Cardiac fibroblast (primary cell): ENCODE measurements at regions not wholly inside any gene's neighbourhood (a gene's known extent, or its start where the extent isn't known, plus 50 kb on each side); places are given as distances from the start of the nearest gene placed in this dataset.

Source experiments
- DNase-seq, 2 donors: peaks; one replicate each; pipeline versions ENCODE4 v3.0.0 to v3.0.0-alpha.2; 2010; ENCODE audit warnings: low read depth in 2 of 2
- H3K4me3 ChIP-seq, 2 donors: replicated peaks in 1 of 2; 1 replicate in 1 of 2; 2 replicates in 1 of 2; pipeline ENCODE4 v1.5.1; 2011; ENCODE audit warnings: low read depth in 2 of 2, low read length in 2 of 2, mild to moderate bottlenecking in 2 of 2, moderate library complexity in 1 of 2
- TF ChIP-seq, protein P1 (sequence below): IDR thresholded peaks from one replicate; pipeline ENCODE4 v1.5.1; 2011; ENCODE audit warnings: low read depth, mild to moderate bottlenecking, low read length, inconsistent platforms

DNA sequence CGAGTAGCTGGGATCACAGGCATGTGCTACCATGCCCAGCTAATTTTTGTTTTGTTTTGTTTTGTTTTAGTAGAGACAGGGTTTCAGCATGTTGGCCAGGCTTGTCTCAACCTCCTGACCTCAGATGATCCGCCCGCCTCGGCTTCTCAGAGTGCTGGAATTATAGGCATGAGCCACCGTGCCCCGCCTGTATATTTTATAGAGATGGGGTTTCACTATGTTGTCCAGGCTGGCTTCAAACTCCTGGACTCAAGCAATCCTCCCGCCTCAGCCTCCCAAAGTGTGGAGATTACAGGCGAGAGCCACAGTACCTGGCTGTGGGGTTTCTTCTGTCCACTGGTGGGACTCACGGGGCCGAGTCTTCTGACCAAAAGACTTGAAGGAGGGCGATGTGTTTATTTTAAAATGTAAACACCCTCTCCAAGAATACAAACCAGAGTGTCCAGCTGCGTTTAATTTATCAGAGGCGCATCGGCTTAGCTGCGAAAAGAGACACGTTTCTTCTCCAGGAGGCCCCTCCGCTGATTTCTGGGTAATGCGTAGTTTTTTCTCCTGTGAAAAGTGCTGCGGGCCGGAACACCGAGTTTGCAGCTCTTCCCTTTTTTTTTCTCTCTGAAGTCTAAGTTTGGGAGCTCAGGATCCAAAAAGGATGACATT, 86.9 kb upstream of the CIBAR2 start:
- no peak for DNase-seq
- TF ChIP-seq, protein P1, sequence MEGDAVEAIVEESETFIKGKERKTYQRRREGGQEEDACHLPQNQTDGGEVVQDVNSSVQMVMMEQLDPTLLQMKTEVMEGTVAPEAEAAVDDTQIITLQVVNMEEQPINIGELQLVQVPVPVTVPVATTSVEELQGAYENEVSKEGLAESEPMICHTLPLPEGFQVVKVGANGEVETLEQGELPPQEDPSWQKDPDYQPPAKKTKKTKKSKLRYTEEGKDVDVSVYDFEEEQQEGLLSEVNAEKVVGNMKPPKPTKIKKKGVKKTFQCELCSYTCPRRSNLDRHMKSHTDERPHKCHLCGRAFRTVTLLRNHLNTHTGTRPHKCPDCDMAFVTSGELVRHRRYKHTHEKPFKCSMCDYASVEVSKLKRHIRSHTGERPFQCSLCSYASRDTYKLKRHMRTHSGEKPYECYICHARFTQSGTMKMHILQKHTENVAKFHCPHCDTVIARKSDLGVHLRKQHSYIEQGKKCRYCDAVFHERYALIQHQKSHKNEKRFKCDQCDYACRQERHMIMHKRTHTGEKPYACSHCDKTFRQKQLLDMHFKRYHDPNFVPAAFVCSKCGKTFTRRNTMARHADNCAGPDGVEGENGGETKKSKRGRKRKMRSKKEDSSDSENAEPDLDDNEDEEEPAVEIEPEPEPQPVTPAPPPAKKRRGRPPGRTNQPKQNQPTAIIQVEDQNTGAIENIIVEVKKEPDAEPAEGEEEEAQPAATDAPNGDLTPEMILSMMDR, result no peak
- no peak overlapping the region for H3K4me3 ChIP-seq

DNA sequence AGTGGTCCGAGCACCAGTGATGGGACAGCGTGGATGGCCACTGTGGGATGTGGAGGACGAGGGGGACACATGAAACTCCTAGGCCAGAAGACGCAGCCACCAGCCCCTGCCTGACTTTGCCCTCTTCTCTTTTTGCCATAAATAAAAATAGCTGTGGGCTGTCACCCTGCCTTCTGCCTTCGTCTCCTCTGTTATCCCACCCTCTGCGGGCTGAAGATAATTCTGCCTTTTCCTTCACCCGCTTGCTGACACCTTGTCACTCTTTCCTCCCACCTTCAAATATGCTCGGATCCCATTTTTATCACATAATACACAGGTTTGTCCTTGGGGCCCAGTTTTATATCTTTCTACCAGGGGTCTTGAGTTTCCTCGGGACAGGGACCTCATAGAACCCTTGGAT, 87.6 kb upstream of the CIBAR2 start:
- no peak overlapping the region for H3K4me3 ChIP-seq
- TF ChIP-seq, protein P1, result no peak
- DNase-seq, result no peak

DNA sequence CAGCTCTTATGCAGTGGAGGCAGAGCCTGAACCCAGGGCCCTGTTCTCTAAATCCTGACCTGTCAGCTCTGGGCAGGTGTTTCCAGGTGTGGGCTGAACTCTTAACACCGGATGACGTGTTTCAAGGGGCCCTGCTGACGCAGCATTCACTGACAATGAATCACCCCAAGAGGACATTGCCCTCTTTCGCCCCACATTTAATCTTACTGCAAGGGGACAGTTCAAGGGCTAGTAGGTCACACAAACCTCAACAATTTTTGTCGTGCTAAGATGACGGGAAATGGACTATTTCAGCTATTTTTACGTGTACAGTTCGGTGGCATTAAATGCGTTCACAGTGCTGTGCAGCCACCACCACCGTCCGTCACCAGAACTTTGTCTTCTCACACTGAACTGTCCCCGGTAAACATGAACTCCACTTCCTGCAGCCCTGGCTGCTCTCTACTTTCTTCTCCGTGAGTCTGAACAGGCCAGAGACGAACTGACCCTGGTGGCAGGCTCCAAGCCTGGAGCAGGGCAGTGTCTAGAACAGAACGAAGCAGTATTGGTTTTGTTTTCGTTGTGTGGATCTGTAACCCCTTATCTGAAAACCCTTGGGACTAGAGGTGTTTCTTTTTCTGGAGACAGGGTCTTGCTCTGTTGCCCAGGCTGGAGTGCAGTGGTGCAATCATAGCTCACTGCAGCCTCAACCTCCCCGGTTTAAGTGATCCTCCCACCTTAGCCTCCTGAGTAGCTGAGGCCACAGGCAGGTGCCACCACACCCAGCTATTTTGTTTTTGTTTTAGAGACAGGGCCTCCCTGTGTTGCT, 88.4 kb upstream of the CIBAR2 start:
- TF ChIP-seq, protein P1, result no peak
- no peak overlapping the region for H3K4me3 ChIP-seq
- no peak for DNase-seq

DNA sequence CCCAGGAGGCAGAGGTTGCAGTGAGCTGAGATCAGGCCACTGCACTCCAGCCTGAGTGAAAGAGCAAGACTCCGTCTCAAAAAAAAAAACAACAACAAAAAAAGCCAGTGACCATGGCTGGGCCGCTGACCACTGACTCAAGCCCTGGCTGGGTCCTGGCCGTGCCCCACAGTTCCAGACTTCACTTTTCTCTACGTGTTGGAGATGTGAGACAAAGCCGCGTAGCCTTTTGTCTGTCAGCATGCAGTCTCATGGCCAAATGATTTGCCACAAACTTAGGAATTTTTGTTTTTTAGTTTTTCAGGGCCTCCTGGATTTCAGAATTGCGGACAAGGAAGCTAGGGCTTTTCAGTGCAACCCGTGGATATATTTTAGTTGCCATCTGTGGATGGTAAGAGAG, 89.3 kb upstream of the CIBAR2 start:
- DNase-seq, result no peak
- TF ChIP-seq, protein P1, result no peak
- H3K4me3 ChIP-seq, result no peak overlapping the region

DNA sequence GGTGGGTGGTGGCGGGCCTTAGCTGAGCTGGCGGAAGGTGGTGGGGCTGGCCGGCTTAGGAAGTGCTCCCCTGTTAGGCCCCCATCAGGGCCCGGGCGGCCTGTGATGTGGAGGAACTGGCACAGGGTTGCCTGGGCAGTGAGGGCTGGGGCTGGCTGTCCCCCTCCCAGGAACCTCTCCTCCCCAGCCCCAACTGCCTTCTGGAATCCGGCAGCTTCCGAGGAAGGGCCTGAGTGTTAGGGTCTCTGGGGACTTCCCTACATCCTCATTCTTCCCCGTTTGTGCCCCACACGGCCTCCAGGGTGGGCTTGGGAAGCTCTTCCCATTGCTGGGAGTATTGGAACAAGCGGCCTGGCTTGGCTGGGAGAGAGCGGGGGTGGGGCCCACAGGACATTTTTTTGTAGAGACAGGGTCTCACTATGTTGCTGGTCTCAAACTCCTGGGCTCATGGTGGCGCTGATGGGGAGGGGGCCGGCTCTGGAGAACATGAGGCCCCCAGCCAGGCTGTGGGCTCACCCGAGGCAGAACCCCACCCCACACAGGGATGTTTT, 89.9 kb upstream of the CIBAR2 start:
- DNase-seq, result no peak
- no peak overlapping the region for H3K4me3 ChIP-seq
- TF ChIP-seq, protein P1, result no peak

DNA sequence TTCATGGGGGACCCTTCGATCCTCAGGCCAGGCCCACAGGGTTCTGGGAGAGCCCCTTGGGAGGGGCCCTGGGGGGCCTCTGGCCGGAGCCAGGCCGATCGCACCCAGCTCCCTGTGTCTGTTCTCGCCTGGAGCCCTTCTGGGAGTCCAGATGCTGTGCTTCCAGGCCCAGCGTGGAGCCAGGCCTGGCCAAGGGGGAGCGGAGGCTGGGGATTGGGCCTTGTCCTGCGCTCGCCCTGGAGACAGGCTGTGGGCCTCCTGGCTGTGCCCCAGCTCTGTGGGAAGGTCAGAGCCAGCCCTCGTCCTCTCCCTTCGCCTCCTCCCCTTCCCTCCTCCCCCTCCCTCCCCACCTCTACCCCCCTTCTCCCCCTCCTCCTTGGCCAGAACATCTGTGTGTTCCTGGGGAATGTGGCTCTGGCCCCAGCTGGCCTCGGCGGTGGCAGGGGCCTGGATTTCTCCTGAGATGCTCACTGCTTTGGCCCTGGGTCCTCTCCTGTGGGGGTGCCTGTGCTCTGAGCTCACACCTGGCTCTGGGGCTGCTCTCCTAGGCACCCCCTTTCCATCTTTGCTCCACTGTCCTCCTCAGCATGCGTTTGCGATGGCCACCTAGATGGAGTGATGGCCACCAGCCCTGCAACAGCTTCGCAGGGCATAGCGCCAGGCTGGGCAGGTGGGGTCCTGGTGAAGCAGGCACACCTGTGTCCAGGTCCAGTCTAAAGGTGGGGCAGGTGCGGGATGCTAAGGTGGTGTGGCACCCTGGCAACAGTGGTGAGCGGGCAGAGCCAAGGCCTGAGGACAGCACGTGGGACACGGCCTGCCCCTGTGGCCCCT, 90.6 kb upstream of the CIBAR2 start:
- TF ChIP-seq, protein P1, result no peak
- peak; percentile 47 to 96 for DNase-seq
- no peak overlapping the region for H3K4me3 ChIP-seq
